HCT116 (cell line): ENCODE measurements at regions not wholly inside any gene's neighbourhood (a gene's known extent, or its start where the extent isn't known, plus 50 kb on each side); places are given as distances from the start of the nearest gene placed in this dataset.

ENCODE experiments used
- ATAC-seq: fragments of 200-7000 bp; cut with Tn5 transposase; 2 replicates; pipeline ENCODE4 v1.9.1; 2020; ENCODE audit warnings: mild to moderate bottlenecking, moderate library complexity
- BruUV-seq: library from RNA; stranded (reverse); fragments of 400-500 nt; replicated peaks from 2 replicates; lab custom pipeline; 2021; lab: Mats Ljungman, UMichigan
- CTCF ChIA-PET: fragments of 300-600 bp; sonication (Branson Sonifier 250); formaldehyde crosslinking; loops from one replicate; lab custom pipeline; 2021; ENCODE audit warnings: antibody characterized with exemption; lab: Charles Lee
- POLR2A ChIA-PET: fragments of 300-600, 350-600 bp; sonication (Branson Sonifier 250); formaldehyde crosslinking; loops from one replicate; lab custom pipeline; 2021; ENCODE audit warnings: antibody characterized with exemption; lab: Charles Lee
- RAD21 ChIA-PET, 2 experiments: fragments of 300-600 bp; sonication (Branson Sonifier 250); formaldehyde crosslinking; loops; one replicate each; lab custom pipeline; 2023; ENCODE audit warnings: low total read pairs in 2 of 2; ENCODE audit not compliant: uncharacterized antibody in 2 of 2, unreplicated experiment in 2 of 2, low non-redundant PET in 1 of 2; lab: Charles Lee
- DNase-seq: peaks from one replicate; pipeline ENCODE4 v3.0.0-alpha.2; 2010; ENCODE audit warnings: low read depth, low spot score
- H2AFZ ChIP-seq: fragments of 200-600 bp; shearing (Covaris generic), sonication (generic); 2 replicates; pipeline ENCODE4 v1.6.1; 2017; ENCODE audit warnings: low read depth, mixed run types, mixed read lengths, antibody characterized with exemption, low read length; ENCODE audit not compliant: poor library complexity, severe bottlenecking
- H3K27ac ChIP-seq: 2 replicates; pipeline ENCODE4 v1.5.1; 2012; ENCODE audit warnings: low read depth, low read length
- H3K27me3 ChIP-seq: fragments of 200-600 bp; sonication (generic); 2 replicates; pipeline ENCODE4 v1.6.1; 2016; ENCODE audit warnings: mixed run types, low read length, mixed read lengths; ENCODE audit not compliant: insufficient read depth
- H3K36me3 ChIP-seq, 2 experiments: fragments of 200-500 bp in 1 of 2; fragments of 200-600 bp in 1 of 2; sonication (Bioruptor generic) in 1 of 2; sonication (generic) in 1 of 2; 2 replicates each; pipeline versions ENCODE4 v1.5.1 to v1.6.1; 2014 to 2016; ENCODE audit warnings: low read length in 2 of 2, inconsistent platforms in 1 of 2, mixed read lengths in 1 of 2, mixed run types in 1 of 2; ENCODE audit not compliant: insufficient read depth in 2 of 2, control insufficient read depth in 1 of 2
- H3K4me1 ChIP-seq, 2 experiments: fragments of 200-600 bp in 1 of 2; sonication (generic) in 1 of 2; 2 replicates each; pipeline versions ENCODE4 v1.5.1 to v1.6.1; 2012 to 2017; ENCODE audit warnings: low read length in 2 of 2, inconsistent platforms in 1 of 2, mild to moderate bottlenecking in 1 of 2, mixed read lengths in 1 of 2, mixed run types in 1 of 2, moderate library complexity in 1 of 2; ENCODE audit not compliant: insufficient read depth in 2 of 2, control insufficient read depth in 1 of 2
- H3K4me2 ChIP-seq: fragments of 200-600 bp; sonication (generic); 2 replicates; pipeline ENCODE4 v1.6.1; 2017; ENCODE audit warnings: mixed run types, low read length, mixed read lengths
- H3K4me3 ChIP-seq, 2 experiments: fragments of 200-600 bp in 1 of 2; sonication (generic) in 1 of 2; replicated peaks in 1 of 2; 2 replicates each; pipeline ENCODE4 v1.5.1; 2011 to 2016; ENCODE audit warnings: low read length in 2 of 2, control low read depth in 1 of 2, low read depth in 1 of 2, mild to moderate bottlenecking in 1 of 2, mixed read lengths in 1 of 2, mixed run types in 1 of 2
- H3K79me2 ChIP-seq: fragments of 200-600 bp; sonication (generic); 2 replicates; pipeline ENCODE4 v1.6.1; 2017; ENCODE audit warnings: mild to moderate bottlenecking, mixed run types, low read length, moderate library complexity, mixed read lengths; ENCODE audit not compliant: insufficient read depth
- H3K9ac ChIP-seq: fragments of 200-600 bp; sonication (generic); 2 replicates; pipeline ENCODE4 v1.6.1; 2016; ENCODE audit warnings: low read length, mixed read lengths
- H3K9me2 ChIP-seq: fragments of 200-600 bp; sonication (generic), shearing (Covaris generic); 2 replicates; pipeline ENCODE4 v1.6.1; 2017; ENCODE audit warnings: mixed run types, mild to moderate bottlenecking, moderate library complexity; ENCODE audit not compliant: insufficient read depth
- H3K9me3 ChIP-seq, 2 experiments: fragments of 200-500 bp in 1 of 2; fragments of 200-600 bp in 1 of 2; sonication (Bioruptor generic) in 1 of 2; sonication (generic) in 1 of 2; 2 replicates each; pipeline ENCODE4 v1.6.1; 2014 to 2017; ENCODE audit warnings: low read length in 2 of 2, mixed read lengths in 2 of 2, inconsistent platforms in 1 of 2, low read depth in 1 of 2, mild to moderate bottlenecking in 1 of 2, mixed run types in 1 of 2, moderate library complexity in 1 of 2; ENCODE audit not compliant: control insufficient read depth in 1 of 2, insufficient read depth in 1 of 2
- H4K20me1 ChIP-seq: fragments of 200-600 bp; sonication (generic), shearing (Covaris generic); 2 replicates; pipeline ENCODE4 v1.6.1; 2017; ENCODE audit warnings: mixed run types, mild to moderate bottlenecking, moderate library complexity; ENCODE audit not compliant: insufficient read depth
- ATF3 ChIP-seq: IDR thresholded peaks from 2 replicates; pipeline ENCODE4 v1.6.1; 2012
- CEBPB ChIP-seq: IDR thresholded peaks from 2 replicates; pipeline ENCODE4 v1.6.1; 2012; ENCODE audit warnings: low read depth
- CTCF ChIP-seq, 3 experiments: fragments of 200-600 bp in 1 of 3; sonication (generic) in 1 of 3; IDR thresholded peaks in 2 of 3; conservative IDR thresholded peaks in 1 of 3; 2 replicates each; pipeline ENCODE4 v1.5.1; 2012 to 2017; ENCODE audit warnings: low read depth in 2 of 3, low read length in 2 of 3, antibody characterized with exemption in 1 of 3, borderline replicate concordance in 1 of 3, control low read depth in 1 of 3, mild to moderate bottlenecking in 1 of 3, mixed read lengths in 1 of 3, mixed run types in 1 of 3, moderate library complexity in 1 of 3; ENCODE audit not compliant: insufficient read depth in 1 of 3
- EGR1 ChIP-seq: IDR thresholded peaks from 2 replicates; pipeline ENCODE4 v1.6.1; 2012; ENCODE audit warnings: low read depth
- ELF1 ChIP-seq: IDR thresholded peaks from 2 replicates; pipeline ENCODE4 v1.6.1; 2012; ENCODE audit warnings: low read depth, borderline replicate concordance
- EZH2 ChIP-seq: fragments of 200-600 bp; sonication (generic); IDR thresholded peaks from 2 replicates; pipeline ENCODE4 v1.6.1; 2017; ENCODE audit warnings: antibody characterized with exemption, mixed run types
- FOSL1 ChIP-seq: IDR thresholded peaks from 2 replicates; pipeline ENCODE4 v1.6.1; 2012; ENCODE audit warnings: low read depth
- JUND ChIP-seq: IDR thresholded peaks from 2 replicates; pipeline ENCODE4 v1.6.1; 2012
- POLR2A ChIP-seq: IDR thresholded peaks from 2 replicates; pipeline ENCODE4 v1.7.0; 2011; ENCODE audit warnings: borderline replicate concordance; ENCODE audit not compliant: insufficient read depth, insufficient read length; ENCODE audit errors: extremely low read depth
- RAD21 ChIP-seq: IDR thresholded peaks from 2 replicates; pipeline ENCODE4 v1.6.1; 2012; ENCODE audit warnings: low read depth, mild to moderate bottlenecking
- SIN3A ChIP-seq: IDR thresholded peaks from 2 replicates; pipeline ENCODE4 v1.6.1; 2012; ENCODE audit warnings: low read depth
- SP1 ChIP-seq: IDR thresholded peaks from 2 replicates; pipeline ENCODE4 v1.6.1; 2012; ENCODE audit warnings: low read depth
- SRF ChIP-seq: IDR thresholded peaks from 2 replicates; pipeline ENCODE4 v1.6.1; 2012; ENCODE audit warnings: low read depth
- YY1 ChIP-seq: IDR thresholded peaks from 2 replicates; pipeline ENCODE4 v1.6.1; 2011; ENCODE audit warnings: low read length, low read depth, moderate library complexity, mild to moderate bottlenecking; ENCODE audit not compliant: insufficient replicate concordance; ENCODE audit errors: extremely low read depth
- intact Hi-C: fragments of 100-400 bp; cut with micrococcal nuclease; formaldehyde crosslinking; loops from 2 replicates; pipeline ENCODE4 v1.10.0; 2022

- H3K27ac ChIP-seq = no peak overlapping the region
- H3K36me3 ChIP-seq = no peaks in the 10 kb centered on the region
- TF ChIP-seq EGR1 = no peak
- TF ChIP-seq CEBPB = no peak
- TF ChIP-seq ELF1 = no peak
- TF ChIP-seq JUND = no peak
- TF ChIP-seq RAD21 = no peak
- TF ChIP-seq FOSL1 = no peak
- no peak for TF ChIP-seq YY1
- TF ChIP-seq POLR2A = no peak
- TF ChIP-seq SIN3A = no peak
- no peak for TF ChIP-seq CTCF (IDR thresholded peaks at IDR 0.05 in 2 of 3, conservative IDR thresholded peaks at IDR 0.05 in 1 of 3; ENCODE audit: borderline replicate concordance in 1 of 3, insufficient read depth in 1 of 3, low read depth in 2 of 3, low read length in 2 of 3)
- no peak for TF ChIP-seq SP1
- no peak for TF ChIP-seq SRF
- TF ChIP-seq ATF3 = no peak
- no peak for TF ChIP-seq EZH2
- H3K9me2 ChIP-seq = no peaks in the 10 kb centered on the region
- H3K27me3 ChIP-seq = no peaks in the 10 kb centered on the region; the same call in 1 of the 2 replicates
- no peaks in the 10 kb centered on the region for H3K79me2 ChIP-seq
- no peak for ATAC-seq
- no peak overlapping the region for H3K9ac ChIP-seq
- POLR2A ChIA-PET = no interaction called here
- intact Hi-C loops = no loop called here
- BruUV-seq = no TSS peak
- no peaks in the 10 kb centered on the region for H3K9me3 ChIP-seq
- no peaks in the 10 kb centered on the region for H4K20me1 ChIP-seq
- H3K4me1 ChIP-seq = no peaks in the 10 kb centered on the region
- DNase-seq = no peak
- H3K4me2 ChIP-seq = no peak overlapping the region
- no peak overlapping the region for H3K4me3 ChIP-seq
- RAD21 ChIA-PET = no interaction called here
- H2AFZ ChIP-seq = no peak overlapping the region
- CTCF ChIA-PET = no interaction called here
Observed at GRCh38 chr10:25713894-25714240, 220.2 kb upstream of the MYO3A start.
